ENCODE measurements at regions not wholly inside any gene's neighbourhood (a gene's known extent, or its start where the extent isn't known, plus 50 kb on each side); places are given as distances from the start of the nearest gene placed in this dataset.

- no peaks in the 10 kb centered on the region for H3K79me2 ChIP-seq (ENCODE audit: control insufficient read depth, insufficient read depth, low read length)
- no peaks in the 10 kb centered on the region for H3K27me3 ChIP-seq (replicated peaks in 1 of 2; ENCODE audit: control insufficient read depth in 2 of 2, insufficient read depth in 2 of 2, low read length in 1 of 2)
- ChIA-PET POLR2A (no interaction called here), CTCF (interaction anchor here (1.0 to 1.2 kb wide), 2 partner anchors 73 to 380 kb away, joined by 3 read pairs; no protein-coding TSS in a partner anchor), SMC1A (ENCODE audit: uncharacterized antibody, unreplicated experiment) (no interaction called here), RAD21 (ENCODE audit: unreplicated experiment) (no interaction called here)
- no peak overlapping the region for H2AFZ ChIP-seq (ENCODE audit: control insufficient read depth, low read depth, low read length)
- no peak for TF ChIP-seq GATAD2B (conservative IDR thresholded peaks at IDR 0.05; ENCODE audit: low read depth)
- no peak for TF ChIP-seq USF2 (IDR thresholded peaks at IDR 0.05; ENCODE audit: borderline replicate concordance, low read depth, low read length)
- TF ChIP-seq PBX3 (IDR thresholded peaks at IDR 0.05; ENCODE audit: insufficient replicate concordance, low read depth, low read length) = no peak
- no peak for TF ChIP-seq NFIC (IDR thresholded peaks at IDR 0.05; ENCODE audit: low read depth, low read length)
- no peak for TF ChIP-seq ASH2L (IDR thresholded peaks at IDR 0.05; ENCODE audit: borderline replicate concordance, low read depth)
- no peak for TF ChIP-seq EED (IDR thresholded peaks at IDR 0.05; ENCODE audit: low read depth)
- TF ChIP-seq POLR2AphosphoS2 (IDR thresholded peaks at IDR 0.05; ENCODE audit: low read depth, low read length) = no peak
- TF ChIP-seq BHLHE40 (IDR thresholded peaks at IDR 0.05; ENCODE audit: borderline replicate concordance in 1 of 2, low read depth in 2 of 2, low read length in 1 of 2) = no peak
- TF ChIP-seq ZSCAN29 (IDR thresholded peaks at IDR 0.05) = no peak
- no peak for TF ChIP-seq BCLAF1 (IDR thresholded peaks at IDR 0.05)
- TF ChIP-seq KLF5 (IDR thresholded peaks at IDR 0.05; ENCODE audit: partially characterized antibody) = no peak
- TF ChIP-seq RUNX3 (IDR thresholded peaks at IDR 0.05; ENCODE audit: low read length) = no peak
- no peak for TF ChIP-seq ZBED1 (IDR thresholded peaks at IDR 0.05; ENCODE audit: borderline replicate concordance)
- TF ChIP-seq RELA (IDR thresholded peaks at IDR 0.05; ENCODE audit: borderline replicate concordance, partially characterized antibody) = no peak
- TF ChIP-seq TCF12 (IDR thresholded peaks at IDR 0.05; ENCODE audit: low read depth, low read length) = no peak
- TF ChIP-seq NR2C2 (IDR thresholded peaks at IDR 0.05; ENCODE audit: borderline replicate concordance, control insufficient read depth, insufficient read length, low read depth) = no peak
- TF ChIP-seq RELB (IDR thresholded peaks at IDR 0.05; ENCODE audit: low read depth) = no peak
- WGBS (ENCODE audit: insufficient coverage, insufficient replicate concordance, low lambda C conversion rate, missing lambda C conversion rate) = 23% methylated on average over 3 of the region's 3 CpGs
- in situ Hi-C loops (cut with MboI) = no loop called here
- H3K27ac ChIP-seq (ENCODE audit: control insufficient read depth, insufficient read depth) = no peak overlapping the region
- no peak for FAIRE-seq
- no peak for DNase-seq (ENCODE audit: low read depth, low spot score)
- no peaks in the 10 kb centered on the region for H3K36me3 ChIP-seq (ENCODE audit: control insufficient read depth in 2 of 2, insufficient read depth in 2 of 2, low read length in 1 of 2)
- BruUV-seq (replicated peaks) = no TSS peak
- no peak for ATAC-seq
- H3K4me3 ChIP-seq = no peak overlapping the region
- no peaks in the 10 kb centered on the region for H4K20me1 ChIP-seq (ENCODE audit: control insufficient read depth, insufficient read depth)
- H3K4me2 ChIP-seq (ENCODE audit: control insufficient read depth, insufficient read depth) = no peak overlapping the region
- intact Hi-C loops (cut with micrococcal nuclease; ENCODE audit: unreplicated experiment) = no loop called here
- H3K4me1 ChIP-seq (ENCODE audit: control insufficient read depth, insufficient read depth, low read length) = no peaks in the 10 kb centered on the region
- no peaks in the 10 kb centered on the region for H3K9me3 ChIP-seq (replicated peaks; ENCODE audit: control insufficient read depth, insufficient read depth, low read length)
- no peak overlapping the region for H3K9ac ChIP-seq (ENCODE audit: control insufficient read depth, insufficient read depth, low read length)
These were observed 710.6 kb upstream of the FANCL start for GRCh38 chr2:58951722-58952121.

Data from GM12878 (cell line).